HG03060 (cell line): ENCODE measurements at regions not wholly inside any gene's neighbourhood (a gene's known extent, or its start where the extent isn't known, plus 50 kb on each side); places are given as distances from the start of the nearest gene placed in this dataset.

ENCODE experiments used
- ATAC-seq: cut with Tn5 transposase; IDR thresholded peaks from one replicate; pipeline ENCODE4 v1.9.1; 2021; ENCODE audit warnings: low read depth, moderate number of reproducible peaks; ENCODE audit not compliant: unreplicated experiment

- ATAC-seq: no peak
Observed at GRCh38 chr18:43563780-43564179, 286.5 kb upstream of the SYT4 start.

DNA sequence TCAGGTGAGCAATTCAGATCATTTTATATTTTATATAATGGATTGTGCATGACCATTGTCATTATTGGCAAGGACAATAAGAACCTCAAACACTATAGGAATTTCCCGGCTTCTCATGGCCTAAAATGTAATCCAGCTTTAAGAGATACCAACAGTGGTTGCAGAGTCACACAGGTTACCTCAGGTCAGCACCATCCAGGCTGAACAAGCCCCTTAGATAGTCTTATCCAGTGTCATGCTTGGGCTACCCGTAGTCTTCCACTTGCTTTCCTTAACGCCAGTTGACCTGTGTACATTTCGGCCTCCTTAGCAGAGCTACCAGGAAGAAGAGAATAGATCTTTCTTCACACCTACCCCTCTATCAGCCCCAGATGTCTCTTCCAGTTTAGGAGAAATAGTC is 293.3 kb upstream of the SYT4 start:
- ATAC-seq: no peak

DNA sequence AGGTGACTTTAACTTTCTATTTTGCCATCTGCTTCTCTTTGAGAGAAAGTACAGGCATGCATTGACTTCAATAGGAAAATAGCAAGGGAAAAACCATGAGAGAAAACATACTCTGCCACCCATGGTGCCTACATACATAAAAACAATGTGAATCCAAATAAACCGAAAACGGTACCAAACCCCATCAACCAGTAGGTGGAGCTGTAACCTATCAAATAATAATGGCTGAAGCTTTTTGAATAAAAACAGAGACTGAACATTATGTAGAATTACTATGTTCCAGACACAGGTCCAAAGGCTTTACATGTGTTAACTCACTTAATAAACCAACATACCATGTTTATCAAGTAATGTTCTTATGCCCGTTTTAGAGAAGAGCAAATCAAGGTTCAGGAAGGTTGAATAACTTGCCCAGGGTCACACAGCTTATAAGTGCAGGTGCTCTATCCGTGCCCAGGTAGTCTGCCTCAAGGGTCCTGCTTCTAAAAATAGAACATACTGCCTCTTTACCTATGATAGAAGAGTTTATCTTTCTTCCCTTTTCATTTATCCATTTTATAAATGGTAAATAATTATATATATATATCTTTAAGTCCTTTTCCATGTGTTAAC is 293.9 kb upstream of the SYT4 start:
- ATAC-seq: no peak

- peak; percentile 73 for ATAC-seq
Observed at GRCh38 chr18:43572163-43572562, 294.9 kb upstream of the SYT4 start.

- no peak for ATAC-seq
Observed at GRCh38 chr18:43574974-43575373, 297.7 kb upstream of the SYT4 start.

GRCh38 chr18:43578211-43578610 is 300.9 kb upstream of the SYT4 start:
- ATAC-seq: no peak

- no peak for ATAC-seq
Observed at GRCh38 chr18:43578706-43579105, 301.4 kb upstream of the SYT4 start.

DNA sequence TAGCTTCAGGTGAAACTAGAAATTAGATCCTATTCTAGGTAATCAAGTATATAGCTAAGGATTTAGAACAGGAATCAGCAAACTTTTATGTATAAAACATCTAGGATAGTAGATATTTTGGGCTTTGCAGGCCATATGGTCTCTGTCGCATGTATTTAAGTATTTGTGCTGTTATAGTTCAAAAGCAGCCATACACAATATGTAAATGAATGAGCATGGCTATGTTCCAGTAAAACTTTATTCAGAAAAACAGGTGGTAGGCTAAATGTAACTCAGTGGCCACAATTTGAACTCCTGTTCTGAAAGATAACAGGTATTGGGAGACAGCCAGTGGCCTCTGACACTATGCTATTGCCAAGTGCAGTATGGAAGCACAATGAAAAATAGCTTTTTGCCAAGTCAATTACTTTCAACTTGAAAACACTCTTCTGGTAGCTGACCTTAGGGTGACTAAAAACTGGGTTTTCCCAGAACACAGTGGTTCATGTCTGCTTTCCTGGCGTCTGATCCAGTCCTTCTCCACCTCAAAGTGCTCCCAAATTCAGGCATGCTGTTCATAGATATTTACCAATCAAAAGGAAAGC is 304.7 kb upstream of the SYT4 start:
- ATAC-seq: no peak

- ATAC-seq: peak; percentile 67
Observed at GRCh38 chr18:43587538-43588153, 310.4 kb upstream of the SYT4 start.

DNA sequence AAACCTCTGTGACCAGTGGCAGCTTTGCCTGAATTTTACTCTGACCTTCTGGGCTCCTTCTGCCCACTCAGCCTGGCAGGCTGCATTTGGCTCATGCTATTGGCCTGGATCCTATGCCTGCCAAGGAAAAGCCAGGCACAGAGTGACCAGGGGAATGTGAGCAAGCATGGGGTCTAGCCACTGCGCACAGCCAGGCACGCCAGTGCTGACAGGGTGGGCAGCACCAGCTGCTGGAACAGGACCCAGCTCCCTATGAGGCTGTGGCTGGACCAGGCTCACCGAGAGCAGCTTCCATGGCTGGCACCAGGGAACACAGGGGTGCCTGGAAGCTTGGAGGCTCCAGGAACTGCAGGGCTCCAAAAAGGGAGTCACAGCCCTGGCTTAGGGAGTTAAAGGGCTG is 311.5 kb upstream of the SYT4 start:
- ATAC-seq: no peak

GRCh38 chr18:43589611-43590151 is 312.4 kb upstream of the SYT4 start:
- ATAC-seq: no peak

GRCh38 chr18:43590182-43590903 is 313.1 kb upstream of the SYT4 start:
- no peak for ATAC-seq

- no peak for ATAC-seq
Observed at GRCh38 chr18:43592269-43592668, 315.0 kb upstream of the SYT4 start.

DNA sequence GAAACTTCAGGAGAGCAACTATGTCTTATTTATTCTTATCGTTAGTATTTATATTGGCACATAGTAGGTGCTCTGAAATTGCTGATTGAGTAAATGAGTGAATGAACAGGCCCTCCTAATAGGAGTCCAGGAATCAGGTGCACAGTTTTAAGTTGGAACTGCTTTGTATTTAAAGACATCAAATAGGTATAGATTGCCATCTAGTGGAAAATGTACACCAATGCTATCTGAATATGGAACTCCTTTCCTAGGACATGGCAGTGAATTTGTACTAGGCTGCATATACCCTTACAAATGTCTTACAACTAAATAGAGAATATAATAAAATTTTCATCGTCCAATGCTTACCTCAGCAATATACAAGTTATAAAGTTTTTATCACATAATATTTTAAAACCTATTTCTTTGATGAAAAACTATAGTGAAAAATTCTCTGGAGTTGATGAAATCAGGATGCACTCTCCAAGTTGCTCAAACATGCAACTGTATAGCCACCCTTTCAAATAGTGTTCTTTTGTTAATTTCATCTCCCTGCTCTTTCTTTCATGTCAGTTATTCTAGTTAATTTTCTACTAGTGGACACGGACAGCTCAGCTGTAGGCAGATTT is 318.9 kb upstream of the SYT4 start:
- ATAC-seq: peak; percentile 67

DNA sequence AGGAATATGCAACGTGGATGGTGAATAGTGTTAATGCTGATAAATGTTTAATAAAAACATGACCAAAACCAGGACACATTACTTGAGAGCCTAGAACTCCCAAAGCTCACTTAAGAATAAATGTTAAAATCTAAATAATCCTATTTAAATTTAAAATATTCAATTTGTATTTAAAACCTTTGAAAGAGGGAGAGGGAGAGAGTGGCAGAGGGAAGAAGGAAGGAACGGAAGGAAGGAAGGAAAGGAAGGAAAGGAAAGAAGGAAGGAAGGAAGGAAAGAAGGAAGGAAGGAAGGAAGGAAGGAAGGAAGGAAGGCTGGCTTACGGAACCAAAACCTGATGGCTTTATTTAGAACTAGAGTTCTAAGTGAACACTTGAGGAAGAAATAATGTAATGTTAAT is 324.1 kb upstream of the SYT4 start:
- no peak for ATAC-seq

GRCh38 chr18:43605224-43605623 is 327.9 kb upstream of the SYT4 start:
- ATAC-seq: no peak

GRCh38 chr18:43606795-43607194 is 329.5 kb upstream of the SYT4 start:
- ATAC-seq: no peak

DNA sequence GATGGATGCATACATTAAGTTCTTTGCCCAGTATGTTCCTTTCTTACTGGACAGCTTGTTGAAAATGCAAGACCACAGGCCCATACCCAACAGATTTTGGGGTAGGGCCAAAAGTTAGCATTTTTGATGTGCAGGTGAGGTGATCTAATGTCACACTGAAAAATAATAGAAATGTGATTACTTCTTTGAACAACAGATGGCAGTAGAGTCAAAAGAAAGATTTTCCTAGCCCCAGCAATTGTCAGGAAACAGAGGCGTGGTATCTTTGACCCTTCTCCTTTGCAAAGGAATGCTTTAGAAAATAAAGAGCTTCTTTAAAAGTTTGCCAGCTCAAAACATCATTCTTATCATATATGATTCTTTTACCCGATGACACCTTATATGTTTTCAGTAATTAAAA is 343.6 kb upstream of the SYT4 start:
- peak; percentile 47 for ATAC-seq

DNA sequence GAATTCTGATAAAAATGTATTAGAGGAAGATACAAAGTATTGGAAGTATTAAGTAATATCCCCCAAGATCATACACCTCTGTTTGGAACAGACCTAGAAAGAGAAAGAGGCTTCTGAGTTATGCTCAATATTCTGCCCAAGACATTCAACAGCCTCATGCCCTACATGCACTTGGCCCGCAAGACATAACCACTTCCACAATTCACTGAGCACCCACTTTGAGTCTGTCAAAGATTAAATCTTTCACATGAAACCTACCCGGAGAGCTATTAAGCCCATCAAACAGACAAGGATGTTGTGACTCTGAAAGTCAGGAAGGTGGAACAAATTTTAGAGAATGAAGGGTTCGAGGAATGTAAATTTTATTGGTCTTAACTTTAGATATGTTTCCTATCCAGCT is 344.7 kb upstream of the SYT4 start:
- no peak for ATAC-seq

DNA sequence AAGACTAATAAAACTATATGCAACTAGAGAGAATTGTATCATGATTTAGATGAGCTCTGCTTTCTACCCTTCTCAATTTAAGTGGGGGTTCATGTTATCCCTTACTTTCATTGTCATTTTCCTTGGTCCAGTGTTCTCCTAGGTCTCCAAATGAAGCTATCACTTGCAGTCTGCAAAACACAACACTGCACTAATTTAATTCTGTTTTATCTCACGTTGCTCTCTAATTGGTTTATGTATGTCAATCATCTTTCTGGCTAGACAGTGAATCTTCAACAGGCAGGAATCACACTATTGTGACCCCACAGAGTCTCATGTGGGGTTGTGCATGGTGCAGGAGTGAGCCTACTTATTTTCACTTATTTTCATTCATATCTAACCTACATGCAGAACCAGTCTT is 348.3 kb upstream of the SYT4 start:
- ATAC-seq: no peak
